ENCODE measurements at regions not wholly inside any gene's neighbourhood (a gene's known extent, or its start where the extent isn't known, plus 50 kb on each side); places are given as distances from the start of the nearest gene placed in this dataset.
"Not testable (repeated sequence)": the region's sequence is repeated elsewhere in the genome, so short reads cannot be mapped to it uniquely, and the experiment has no call there.

DNA sequence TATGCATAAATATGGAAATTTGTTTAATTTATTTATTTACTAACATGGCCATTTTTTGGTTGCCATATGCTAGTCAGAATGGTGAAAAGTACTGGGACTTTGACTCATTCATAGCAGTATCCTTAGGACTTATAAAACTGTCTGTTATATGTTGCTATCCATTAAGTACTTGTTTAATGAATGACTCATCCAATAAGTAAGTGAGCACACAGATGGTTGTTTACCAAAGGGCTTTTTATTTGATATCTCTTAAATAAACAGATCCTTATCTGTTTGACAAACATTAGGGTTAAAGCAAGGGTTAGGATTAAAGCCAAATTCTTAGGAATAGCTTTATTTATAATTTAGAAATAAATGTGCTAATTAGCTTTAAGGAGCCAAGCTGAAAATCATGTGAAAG lies 183.4 kb downstream of the FBXO4 start:
- no peak for DNase-seq (ENCODE audit: low read depth)
- no peak overlapping the region for H3K4me3 ChIP-seq (ENCODE audit: control insufficient read depth, low read depth, low read length)

DNA sequence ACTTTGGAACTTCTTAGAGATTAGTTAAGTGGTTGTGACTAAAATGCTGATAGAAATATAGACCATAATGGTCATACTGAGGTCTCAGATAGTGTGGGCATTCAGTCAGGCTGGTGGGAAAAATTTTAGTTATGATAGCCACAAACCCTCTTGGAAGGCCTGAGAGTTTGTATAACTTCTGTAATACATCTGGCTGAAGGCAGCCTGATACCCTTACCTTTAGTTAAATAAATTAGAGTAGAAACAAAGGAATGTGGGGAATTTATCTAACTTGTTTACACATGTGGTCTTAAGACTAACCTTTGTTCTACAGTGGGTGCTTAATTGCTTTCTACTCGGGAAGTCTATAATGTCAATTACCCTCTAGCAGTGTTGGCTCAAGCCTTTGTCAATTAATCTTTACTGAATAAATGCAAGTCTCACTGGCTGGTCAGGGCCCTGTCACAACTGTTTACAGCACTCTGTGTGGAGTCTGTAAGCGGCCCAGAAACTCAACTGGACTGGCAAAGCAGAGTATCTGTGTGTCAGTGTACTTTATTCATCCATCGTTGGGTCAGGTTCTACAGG lies 184.0 kb downstream of the FBXO4 start:
- TF ChIP-seq, protein P1, sequence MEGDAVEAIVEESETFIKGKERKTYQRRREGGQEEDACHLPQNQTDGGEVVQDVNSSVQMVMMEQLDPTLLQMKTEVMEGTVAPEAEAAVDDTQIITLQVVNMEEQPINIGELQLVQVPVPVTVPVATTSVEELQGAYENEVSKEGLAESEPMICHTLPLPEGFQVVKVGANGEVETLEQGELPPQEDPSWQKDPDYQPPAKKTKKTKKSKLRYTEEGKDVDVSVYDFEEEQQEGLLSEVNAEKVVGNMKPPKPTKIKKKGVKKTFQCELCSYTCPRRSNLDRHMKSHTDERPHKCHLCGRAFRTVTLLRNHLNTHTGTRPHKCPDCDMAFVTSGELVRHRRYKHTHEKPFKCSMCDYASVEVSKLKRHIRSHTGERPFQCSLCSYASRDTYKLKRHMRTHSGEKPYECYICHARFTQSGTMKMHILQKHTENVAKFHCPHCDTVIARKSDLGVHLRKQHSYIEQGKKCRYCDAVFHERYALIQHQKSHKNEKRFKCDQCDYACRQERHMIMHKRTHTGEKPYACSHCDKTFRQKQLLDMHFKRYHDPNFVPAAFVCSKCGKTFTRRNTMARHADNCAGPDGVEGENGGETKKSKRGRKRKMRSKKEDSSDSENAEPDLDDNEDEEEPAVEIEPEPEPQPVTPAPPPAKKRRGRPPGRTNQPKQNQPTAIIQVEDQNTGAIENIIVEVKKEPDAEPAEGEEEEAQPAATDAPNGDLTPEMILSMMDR (IDR thresholded peaks at IDR 0.05; ENCODE audit: control insufficient read depth, insufficient read depth, low read depth, low read length, missing control alignments), result no peak
- no peak overlapping the region for H3K4me3 ChIP-seq (ENCODE audit: control insufficient read depth, low read depth, low read length)
- DNase-seq (ENCODE audit: low read depth), result no peak

More for the DNA sequence above, 183.4 kb downstream of the FBXO4 start:
- TF ChIP-seq, protein P1 (IDR thresholded peaks at IDR 0.05; ENCODE audit: control insufficient read depth, insufficient read depth, low read depth, low read length, missing control alignments), result no peak

DNA sequence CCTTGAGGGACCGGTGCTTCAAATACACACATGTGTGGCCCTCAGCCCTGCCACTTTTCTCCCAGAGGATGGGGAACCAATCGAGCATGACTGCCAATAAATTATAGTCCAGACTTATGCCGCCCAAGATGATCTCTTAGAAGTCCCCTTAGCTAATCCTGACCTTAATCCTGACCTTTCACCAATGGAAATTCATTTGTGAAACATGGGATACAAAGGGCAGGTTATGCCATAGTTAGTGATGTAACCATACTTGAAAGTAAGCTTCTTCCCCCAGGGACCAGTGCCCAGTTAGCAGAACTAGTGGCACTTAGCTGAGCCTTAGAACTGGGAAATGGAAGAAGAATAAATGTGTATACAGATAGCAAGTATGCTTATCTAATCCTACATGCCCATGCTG lies 190.6 kb downstream of the FBXO4 start:
- DNase-seq (ENCODE audit: low read depth); H3K4me3 ChIP-seq (ENCODE audit: control insufficient read depth, low read depth, low read length): not testable (repeated sequence)

DNA sequence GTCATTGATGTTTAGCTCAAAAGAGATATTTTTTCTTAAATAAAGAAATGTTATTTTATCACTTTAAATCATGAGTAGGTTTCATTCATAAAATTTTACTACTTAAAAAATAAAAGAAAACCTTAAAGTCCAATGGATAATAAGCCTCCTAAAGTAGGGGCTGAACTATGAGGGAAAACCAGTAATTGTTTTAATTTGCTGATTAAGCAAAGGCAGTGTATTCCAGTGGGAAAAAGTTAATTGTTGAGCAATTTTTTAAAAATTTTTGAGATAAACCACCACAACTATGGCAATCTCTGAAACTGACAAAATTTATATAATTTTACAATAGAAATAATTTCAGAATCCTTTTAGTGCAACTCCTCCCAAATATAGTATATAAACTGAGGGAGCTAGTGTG lies 195.0 kb downstream of the FBXO4 start:
- no peak overlapping the region for H3K4me3 ChIP-seq (ENCODE audit: control insufficient read depth, low read depth, low read length)
- TF ChIP-seq, protein P1 (IDR thresholded peaks at IDR 0.05; ENCODE audit: control insufficient read depth, insufficient read depth, low read depth, low read length, missing control alignments), result no peak
- DNase-seq (ENCODE audit: low read depth), result no peak

DNA sequence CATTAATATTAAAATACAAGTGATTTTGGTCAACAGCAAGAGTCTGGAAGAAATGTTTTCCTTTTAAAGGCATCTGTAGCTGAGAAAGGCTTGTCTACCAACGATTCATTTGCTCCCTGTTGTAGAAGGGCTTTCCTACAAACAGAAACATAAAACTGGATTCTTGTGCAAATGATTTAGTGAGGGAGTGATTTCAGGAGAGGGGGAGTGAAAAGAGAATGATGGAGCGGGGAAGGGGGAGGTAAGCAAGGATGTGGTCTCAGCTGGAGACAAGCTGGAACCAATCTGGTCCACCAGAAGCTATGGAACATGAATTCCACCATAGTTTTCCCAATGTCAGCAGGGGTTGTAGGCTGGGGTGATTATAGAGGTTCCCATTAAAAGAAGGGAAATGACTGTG lies 196.3 kb downstream of the FBXO4 start:
- H3K4me3 ChIP-seq (ENCODE audit: control insufficient read depth, low read depth, low read length), result no peak overlapping the region
- TF ChIP-seq, protein P1 (IDR thresholded peaks at IDR 0.05; ENCODE audit: control insufficient read depth, insufficient read depth, low read depth, low read length, missing control alignments), result no peak
- no peak for DNase-seq (ENCODE audit: low read depth)

DNA sequence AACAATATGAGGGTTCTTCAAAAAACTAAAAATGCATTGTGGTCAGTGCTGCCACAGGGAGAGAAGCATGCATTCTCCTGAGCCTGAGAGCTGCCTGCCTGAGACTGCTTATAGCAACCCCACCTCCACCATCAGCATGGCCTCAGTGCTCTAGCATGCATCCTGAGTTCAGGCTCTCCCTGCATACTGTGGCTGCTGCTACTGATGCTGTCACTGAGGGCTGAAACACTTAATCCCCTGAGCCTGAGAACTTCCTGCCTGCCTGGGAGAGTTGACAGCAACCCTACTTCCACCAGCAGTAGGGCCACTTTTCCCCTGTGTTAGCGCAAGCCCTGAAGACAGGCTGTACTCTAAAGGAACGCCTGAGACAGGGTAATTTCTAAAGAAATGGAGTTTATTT lies 206.0 kb downstream of the FBXO4 start:
- DNase-seq (ENCODE audit: low read depth), result no peak
- H3K4me3 ChIP-seq (ENCODE audit: control insufficient read depth, low read depth, low read length), result no peak overlapping the region
- TF ChIP-seq, protein P1 (IDR thresholded peaks at IDR 0.05; ENCODE audit: control insufficient read depth, insufficient read depth, low read depth, low read length, missing control alignments), result no peak

DNA sequence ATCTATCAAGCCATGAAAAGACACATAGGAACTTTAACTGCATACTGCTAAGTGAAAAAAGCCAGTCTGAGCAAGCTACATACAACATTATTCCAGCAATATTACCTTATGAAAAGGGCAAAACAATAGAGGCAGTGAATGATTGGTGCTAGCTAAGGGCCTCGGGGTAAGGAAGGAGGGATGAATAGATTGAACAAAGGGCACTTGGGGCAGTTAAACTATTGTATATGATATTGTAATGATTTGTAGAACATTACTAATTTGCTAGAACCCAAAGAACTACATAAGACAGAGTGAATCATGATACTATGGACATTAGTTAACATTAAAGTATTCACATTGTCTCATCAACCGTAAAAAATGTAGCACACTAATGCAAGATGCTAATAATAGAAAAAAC lies 218.3 kb downstream of the FBXO4 start:
- no peak overlapping the region for H3K4me3 ChIP-seq (ENCODE audit: control insufficient read depth, low read depth, low read length)
- TF ChIP-seq, protein P1 (IDR thresholded peaks at IDR 0.05; ENCODE audit: control insufficient read depth, insufficient read depth, low read depth, low read length, missing control alignments), result no peak
- no peak for DNase-seq (ENCODE audit: low read depth)

Data from AG09309 (cell line).